ENCODE measurements at regions not wholly inside any gene's neighbourhood (a gene's known extent, or its start where the extent isn't known, plus 50 kb on each side); places are given as distances from the start of the nearest gene placed in this dataset.

GRCh38 chr4:12573716-12574115, 910.4 kb downstream of the RAB28 start:
- no peaks in the 10 kb centered on the region for H3K9me3 Mint-ChIP-seq
- DNase-seq (ENCODE audit: low read depth, low spot score), result no peak
- H3K4me3 Mint-ChIP-seq, result no peak overlapping the region
- H3K27me3 Mint-ChIP-seq (ENCODE audit: low read depth), result no peaks in the 10 kb centered on the region
- TF ChIP-seq CTCF (conservative IDR thresholded peaks at IDR 0.05), result no peak
- no peaks in the 10 kb centered on the region for H3K4me1 Mint-ChIP-seq
- no peaks in the 10 kb centered on the region for H3K36me3 Mint-ChIP-seq (ENCODE audit: low read depth)
- no peak overlapping the region for H3K27ac Mint-ChIP-seq (ENCODE audit: unreplicated experiment)

DNA sequence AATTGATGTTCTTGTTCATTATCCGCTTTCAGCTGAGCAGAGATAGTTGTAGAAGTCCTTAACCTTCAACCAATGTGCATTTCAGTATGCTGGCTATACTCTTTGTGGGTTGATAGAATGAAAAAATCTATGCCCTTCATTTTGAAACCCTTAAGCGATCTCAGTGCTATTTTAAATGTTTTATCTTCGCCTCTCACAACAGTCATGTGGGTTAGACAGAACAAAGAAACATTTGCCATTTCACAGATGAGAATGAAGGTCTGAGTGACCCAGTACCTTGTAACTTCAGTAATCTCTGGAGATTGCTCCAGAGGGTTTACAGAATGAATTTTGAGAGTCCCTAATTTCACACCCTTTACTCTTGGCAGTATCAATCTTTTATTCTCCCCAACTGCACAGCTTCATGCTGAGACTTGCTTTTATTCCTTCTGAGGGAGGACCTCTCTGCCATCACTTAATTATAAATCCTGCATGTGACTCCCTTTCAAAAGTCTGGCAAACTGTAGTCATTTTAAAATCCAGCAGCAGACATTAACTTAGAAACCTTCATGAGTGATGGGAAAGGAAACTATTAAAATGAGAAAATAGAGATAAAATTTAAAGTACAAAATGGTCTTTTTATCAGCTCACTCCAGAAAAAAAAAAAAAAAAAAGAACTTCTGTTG, 921.5 kb downstream of the RAB28 start:
- H3K27me3 Mint-ChIP-seq (ENCODE audit: low read depth), result no peaks in the 10 kb centered on the region
- H3K4me3 Mint-ChIP-seq, result no peak overlapping the region
- H3K4me1 Mint-ChIP-seq, result no peaks in the 10 kb centered on the region
- H3K36me3 Mint-ChIP-seq (ENCODE audit: low read depth), result no peaks in the 10 kb centered on the region
- DNase-seq (ENCODE audit: low read depth, low spot score), result no peak
- H3K27ac Mint-ChIP-seq (ENCODE audit: unreplicated experiment), result no peak overlapping the region
- no peaks in the 10 kb centered on the region for H3K9me3 Mint-ChIP-seq
- no peak for TF ChIP-seq CTCF (conservative IDR thresholded peaks at IDR 0.05)

GRCh38 chr4:12562021-12562420, 922.1 kb downstream of the RAB28 start:
- H3K4me1 Mint-ChIP-seq, result no peaks in the 10 kb centered on the region

GRCh38 chr4:12555011-12555410, 929.1 kb downstream of the RAB28 start:
- no peak overlapping the region for H3K27ac Mint-ChIP-seq (ENCODE audit: unreplicated experiment)
- TF ChIP-seq CTCF (conservative IDR thresholded peaks at IDR 0.05), result no peak
- no peaks in the 10 kb centered on the region for H3K27me3 Mint-ChIP-seq (ENCODE audit: low read depth)
- H3K4me3 Mint-ChIP-seq, result no peak overlapping the region
- no peak for DNase-seq (ENCODE audit: low read depth, low spot score)
- H3K9me3 Mint-ChIP-seq, result peaks cover 7% of the 10 kb centered on the region
- H3K4me1 Mint-ChIP-seq, result no peaks in the 10 kb centered on the region
- no peaks in the 10 kb centered on the region for H3K36me3 Mint-ChIP-seq (ENCODE audit: low read depth)

More at GRCh38 chr4:12562021-12562420, 922.1 kb downstream of the RAB28 start:
- no peaks in the 10 kb centered on the region for H3K27me3 Mint-ChIP-seq (ENCODE audit: low read depth)
- no peaks in the 10 kb centered on the region for H3K36me3 Mint-ChIP-seq (ENCODE audit: low read depth)
- H3K9me3 Mint-ChIP-seq, result no peaks in the 10 kb centered on the region
- TF ChIP-seq CTCF (conservative IDR thresholded peaks at IDR 0.05), result no peak
- DNase-seq (ENCODE audit: low read depth, low spot score), result no peak
- no peak overlapping the region for H3K4me3 Mint-ChIP-seq
- no peak overlapping the region for H3K27ac Mint-ChIP-seq (ENCODE audit: unreplicated experiment)

- Mint-ChIP-seq H3K9me3 (peaks cover 7% of the 10 kb centered on the region), H3K27ac (ENCODE audit: unreplicated experiment) (no peak overlapping the region), H3K36me3 (ENCODE audit: low read depth) (no peaks in the 10 kb centered on the region), H3K4me3 (no peak overlapping the region), H3K27me3 (ENCODE audit: low read depth) (no peaks in the 10 kb centered on the region), H3K4me1 (no peaks in the 10 kb centered on the region)
- no peak for TF ChIP-seq CTCF (conservative IDR thresholded peaks at IDR 0.05)
- no peak for DNase-seq (ENCODE audit: low read depth, low spot score)
Measured at GRCh38 chr4:12548678-12549077, 935.5 kb downstream of the RAB28 start.

All from neural crest cell (in vitro differentiated cells).